HCT116 (cell line): ENCODE measurements at regions not wholly inside any gene's neighbourhood (a gene's known extent, or its start where the extent isn't known, plus 50 kb on each side); places are given as distances from the start of the nearest gene placed in this dataset.

Experiments
- ATAC-seq: fragments of 200-7000 bp; cut with Tn5 transposase; 2 replicates; pipeline ENCODE4 v1.9.1; 2020; ENCODE audit warnings: mild to moderate bottlenecking, moderate library complexity
- BruUV-seq: library from RNA; stranded (reverse); fragments of 400-500 nt; replicated peaks from 2 replicates; lab custom pipeline; 2021; lab: Mats Ljungman, UMichigan
- CTCF ChIA-PET: fragments of 300-600 bp; sonication (Branson Sonifier 250); formaldehyde crosslinking; loops from one replicate; lab custom pipeline; 2021; ENCODE audit warnings: antibody characterized with exemption; lab: Charles Lee
- POLR2A ChIA-PET: fragments of 300-600, 350-600 bp; sonication (Branson Sonifier 250); formaldehyde crosslinking; loops from one replicate; lab custom pipeline; 2021; ENCODE audit warnings: antibody characterized with exemption; lab: Charles Lee
- RAD21 ChIA-PET, 2 experiments: fragments of 300-600 bp; sonication (Branson Sonifier 250); formaldehyde crosslinking; loops; one replicate each; lab custom pipeline; 2023; ENCODE audit warnings: low total read pairs in 2 of 2; ENCODE audit not compliant: uncharacterized antibody in 2 of 2, unreplicated experiment in 2 of 2, low non-redundant PET in 1 of 2; lab: Charles Lee
- DNase-seq: peaks from one replicate; pipeline ENCODE4 v3.0.0-alpha.2; 2010; ENCODE audit warnings: low read depth, low spot score
- H2AFZ ChIP-seq: fragments of 200-600 bp; shearing (Covaris generic), sonication (generic); 2 replicates; pipeline ENCODE4 v1.6.1; 2017; ENCODE audit warnings: low read depth, mixed run types, mixed read lengths, antibody characterized with exemption, low read length; ENCODE audit not compliant: poor library complexity, severe bottlenecking
- H3K27ac ChIP-seq: 2 replicates; pipeline ENCODE4 v1.5.1; 2012; ENCODE audit warnings: low read depth, low read length
- H3K27me3 ChIP-seq: fragments of 200-600 bp; sonication (generic); 2 replicates; pipeline ENCODE4 v1.6.1; 2016; ENCODE audit warnings: mixed run types, low read length, mixed read lengths; ENCODE audit not compliant: insufficient read depth
- H3K36me3 ChIP-seq, 2 experiments: fragments of 200-500 bp in 1 of 2; fragments of 200-600 bp in 1 of 2; sonication (Bioruptor generic) in 1 of 2; sonication (generic) in 1 of 2; 2 replicates each; pipeline versions ENCODE4 v1.5.1 to v1.6.1; 2014 to 2016; ENCODE audit warnings: low read length in 2 of 2, inconsistent platforms in 1 of 2, mixed read lengths in 1 of 2, mixed run types in 1 of 2; ENCODE audit not compliant: insufficient read depth in 2 of 2, control insufficient read depth in 1 of 2
- H3K4me1 ChIP-seq, 2 experiments: fragments of 200-600 bp in 1 of 2; sonication (generic) in 1 of 2; 2 replicates each; pipeline versions ENCODE4 v1.5.1 to v1.6.1; 2012 to 2017; ENCODE audit warnings: low read length in 2 of 2, inconsistent platforms in 1 of 2, mild to moderate bottlenecking in 1 of 2, mixed read lengths in 1 of 2, mixed run types in 1 of 2, moderate library complexity in 1 of 2; ENCODE audit not compliant: insufficient read depth in 2 of 2, control insufficient read depth in 1 of 2
- H3K4me2 ChIP-seq: fragments of 200-600 bp; sonication (generic); 2 replicates; pipeline ENCODE4 v1.6.1; 2017; ENCODE audit warnings: mixed run types, low read length, mixed read lengths
- H3K4me3 ChIP-seq, 2 experiments: fragments of 200-600 bp in 1 of 2; sonication (generic) in 1 of 2; replicated peaks in 1 of 2; 2 replicates each; pipeline ENCODE4 v1.5.1; 2011 to 2016; ENCODE audit warnings: low read length in 2 of 2, control low read depth in 1 of 2, low read depth in 1 of 2, mild to moderate bottlenecking in 1 of 2, mixed read lengths in 1 of 2, mixed run types in 1 of 2
- H3K79me2 ChIP-seq: fragments of 200-600 bp; sonication (generic); 2 replicates; pipeline ENCODE4 v1.6.1; 2017; ENCODE audit warnings: mild to moderate bottlenecking, mixed run types, low read length, moderate library complexity, mixed read lengths; ENCODE audit not compliant: insufficient read depth
- H3K9ac ChIP-seq: fragments of 200-600 bp; sonication (generic); 2 replicates; pipeline ENCODE4 v1.6.1; 2016; ENCODE audit warnings: low read length, mixed read lengths
- H3K9me2 ChIP-seq: fragments of 200-600 bp; sonication (generic), shearing (Covaris generic); 2 replicates; pipeline ENCODE4 v1.6.1; 2017; ENCODE audit warnings: mixed run types, mild to moderate bottlenecking, moderate library complexity; ENCODE audit not compliant: insufficient read depth
- H3K9me3 ChIP-seq, 2 experiments: fragments of 200-500 bp in 1 of 2; fragments of 200-600 bp in 1 of 2; sonication (Bioruptor generic) in 1 of 2; sonication (generic) in 1 of 2; 2 replicates each; pipeline ENCODE4 v1.6.1; 2014 to 2017; ENCODE audit warnings: low read length in 2 of 2, mixed read lengths in 2 of 2, inconsistent platforms in 1 of 2, low read depth in 1 of 2, mild to moderate bottlenecking in 1 of 2, mixed run types in 1 of 2, moderate library complexity in 1 of 2; ENCODE audit not compliant: control insufficient read depth in 1 of 2, insufficient read depth in 1 of 2
- H4K20me1 ChIP-seq: fragments of 200-600 bp; sonication (generic), shearing (Covaris generic); 2 replicates; pipeline ENCODE4 v1.6.1; 2017; ENCODE audit warnings: mixed run types, mild to moderate bottlenecking, moderate library complexity; ENCODE audit not compliant: insufficient read depth
- CTCF ChIP-seq, 3 experiments: fragments of 200-600 bp in 1 of 3; sonication (generic) in 1 of 3; IDR thresholded peaks in 2 of 3; conservative IDR thresholded peaks in 1 of 3; 2 replicates each; pipeline ENCODE4 v1.5.1; 2012 to 2017; ENCODE audit warnings: low read depth in 2 of 3, low read length in 2 of 3, antibody characterized with exemption in 1 of 3, borderline replicate concordance in 1 of 3, control low read depth in 1 of 3, mild to moderate bottlenecking in 1 of 3, mixed read lengths in 1 of 3, mixed run types in 1 of 3, moderate library complexity in 1 of 3; ENCODE audit not compliant: insufficient read depth in 1 of 3
- EZH2 ChIP-seq: fragments of 200-600 bp; sonication (generic); IDR thresholded peaks from 2 replicates; pipeline ENCODE4 v1.6.1; 2017; ENCODE audit warnings: antibody characterized with exemption, mixed run types
- POLR2A ChIP-seq: IDR thresholded peaks from 2 replicates; pipeline ENCODE4 v1.7.0; 2011; ENCODE audit warnings: borderline replicate concordance; ENCODE audit not compliant: insufficient read depth, insufficient read length; ENCODE audit errors: extremely low read depth
- intact Hi-C: fragments of 100-400 bp; cut with micrococcal nuclease; formaldehyde crosslinking; loops from 2 replicates; pipeline ENCODE4 v1.10.0; 2022

- Histone ChIP-seq H3K27me3 (peaks cover 39% of the 10 kb centered on the region), H3K4me3 (no peak overlapping the region), H3K9ac (no peak overlapping the region), H3K27ac (no peak overlapping the region), H3K4me2 (no peak overlapping the region), H3K9me2 (no peaks in the 10 kb centered on the region), H3K9me3 (no peaks in the 10 kb centered on the region), H3K4me1 (no peaks in the 10 kb centered on the region), H4K20me1 (no peaks in the 10 kb centered on the region), H3K36me3 (no peaks in the 10 kb centered on the region), H2AFZ (no peak overlapping the region), H3K79me2 (no peaks in the 10 kb centered on the region)
- no TSS peak for BruUV-seq
- POLR2A ChIA-PET, result no interaction called here
- no peak for DNase-seq
- no peak for ATAC-seq
- TF ChIP-seq POLR2A (no peak), CTCF (IDR thresholded peaks at IDR 0.05 in 2 of 3, conservative IDR thresholded peaks at IDR 0.05 in 1 of 3; ENCODE audit: borderline replicate concordance in 1 of 3, insufficient read depth in 1 of 3, low read depth in 2 of 3, low read length in 2 of 3) (no peak)
- RAD21 ChIA-PET, result no interaction called here
- intact Hi-C loops, result no loop called here
- CTCF ChIA-PET, result no interaction called here
Measured at GRCh38 chr7:104048055-104048454, 58.6 kb upstream of the RELN start.

GRCh38 chr7:104045183-104045582 lies 55.7 kb upstream of the RELN start:
- no peaks in the 10 kb centered on the region for H3K9me3 ChIP-seq
- no peaks in the 10 kb centered on the region for H3K4me1 ChIP-seq
- ChIA-PET CTCF (no interaction called here), RAD21 (no interaction called here), POLR2A (no interaction called here)
- H3K36me3 ChIP-seq, result no peaks in the 10 kb centered on the region
- no peak for TF ChIP-seq EZH2
- no peak overlapping the region for H3K27ac ChIP-seq
- no peaks in the 10 kb centered on the region for H3K79me2 ChIP-seq
- H3K9ac ChIP-seq, result no peak overlapping the region
- BruUV-seq, result no TSS peak
- no peaks in the 10 kb centered on the region for H4K20me1 ChIP-seq
- H3K27me3 ChIP-seq, result peaks cover 61% of the 10 kb centered on the region
- no peak overlapping the region for H2AFZ ChIP-seq
- ATAC-seq (no peak), DNase-seq (no peak)
- no peaks in the 10 kb centered on the region for H3K9me2 ChIP-seq
- intact Hi-C loops, result no loop called here
- no peak overlapping the region for H3K4me3 ChIP-seq
- H3K4me2 ChIP-seq, result no peak overlapping the region
